ENCODE measurements at regions not wholly inside any gene's neighbourhood (a gene's known extent, or its start where the extent isn't known, plus 50 kb on each side); places are given as distances from the start of the nearest gene placed in this dataset.

- DNase-seq (ENCODE audit: insufficient read length, low spot score) (no peak), FAIRE-seq (no peak)
- no peak for TF ChIP-seq CTCF (IDR thresholded peaks at IDR 0.05; ENCODE audit: insufficient read depth, missing control alignments)
Observed at GRCh38 chr11:110028921-110029320, 64.3 kb upstream of the ZC3H12C start.

- no peak for TF ChIP-seq CTCF (IDR thresholded peaks at IDR 0.05; ENCODE audit: insufficient read depth, missing control alignments)
- FAIRE-seq (no peak), DNase-seq (ENCODE audit: insufficient read length, low spot score) (no peak)
Observed at GRCh38 chr11:110029714-110030113, 63.5 kb upstream of the ZC3H12C start.

GRCh38 chr11:110031171-110031570 is 62.0 kb upstream of the ZC3H12C start:
- no peak for TF ChIP-seq CTCF (IDR thresholded peaks at IDR 0.05; ENCODE audit: insufficient read depth, missing control alignments)
- no peak for FAIRE-seq
- DNase-seq (ENCODE audit: insufficient read length, low spot score) = no peak

GRCh38 chr11:110032259-110032658 is 60.9 kb upstream of the ZC3H12C start:
- FAIRE-seq = no peak
- no peak for DNase-seq (ENCODE audit: insufficient read length, low spot score)
- TF ChIP-seq CTCF (IDR thresholded peaks at IDR 0.05; ENCODE audit: insufficient read depth, missing control alignments) = no peak

GRCh38 chr11:110032957-110033570 is 60.1 kb upstream of the ZC3H12C start:
- TF ChIP-seq CTCF (IDR thresholded peaks at IDR 0.05; ENCODE audit: insufficient read depth, missing control alignments) = no peak
- DNase-seq (ENCODE audit: insufficient read length, low spot score) (no peak), FAIRE-seq (no peak)

- no peak for FAIRE-seq
- DNase-seq (ENCODE audit: insufficient read length, low spot score) = no peak
- no peak for TF ChIP-seq CTCF (IDR thresholded peaks at IDR 0.05; ENCODE audit: insufficient read depth, missing control alignments)
Observed at GRCh38 chr11:110034806-110035205, 58.4 kb upstream of the ZC3H12C start.

GRCh38 chr11:110035357-110035756 is 57.8 kb upstream of the ZC3H12C start:
- DNase-seq (ENCODE audit: insufficient read length, low spot score) (no peak), FAIRE-seq (no peak)
- no peak for TF ChIP-seq CTCF (IDR thresholded peaks at IDR 0.05; ENCODE audit: insufficient read depth, missing control alignments)
